CD4-positive, alpha-beta T cell (primary cell): ENCODE measurements at regions not wholly inside any gene's neighbourhood (a gene's known extent, or its start where the extent isn't known, plus 50 kb on each side); places are given as distances from the start of the nearest gene placed in this dataset.

Experiments used
- ATAC-seq: fragments of 200-7000 bp; cut with Tn5 transposase; one replicate; pipeline ENCODE4 v1.10.0; 2022; ENCODE audit warnings: mild to moderate bottlenecking; ENCODE audit not compliant: poor library complexity
- CTCF ChIA-PET: fragments of 350-600 bp; sonication (Branson Sonifier 250); formaldehyde crosslinking; loops from one replicate; lab custom pipeline; 2021; ENCODE audit warnings: antibody characterized with exemption, inconsistent platforms; lab: Charles Lee
- POLR2A ChIA-PET: fragments of 350-600 bp; sonication (Branson Sonifier 250); formaldehyde crosslinking; loops from one replicate; lab custom pipeline; 2021; ENCODE audit warnings: antibody characterized with exemption, inconsistent platforms; lab: Charles Lee
- DNase-seq, 14 experiments: peaks; one replicate each; pipeline ENCODE4 v3.0.0-alpha.2; 2013 to 2020; ENCODE audit warnings: mixed read lengths in 2 of 14
- H3K27ac ChIP-seq, 2 donors: one replicate each; pipeline versions ENCODE4 v1.5.1 to v1.7.0; 2013; ENCODE audit warnings: low read length in 2 of 2, low read depth in 1 of 2, mild to moderate bottlenecking in 1 of 2
- H3K27me3 ChIP-seq, 2 experiments: 1 replicate in 1 of 2; 2 replicates in 1 of 2; pipeline versions ENCODE4 v1.6.1 to v1.7.0; 2013; ENCODE audit warnings: low read length in 2 of 2, control low read depth in 1 of 2, mild to moderate bottlenecking in 1 of 2, moderate library complexity in 1 of 2; ENCODE audit not compliant: insufficient read depth in 2 of 2, control insufficient read depth in 1 of 2
- H3K36me3 ChIP-seq: one replicate; pipeline ENCODE4 v1.6.1; 2013; ENCODE audit warnings: low read length, control low read depth; ENCODE audit not compliant: insufficient read depth
- H3K4me1 ChIP-seq: one replicate; pipeline ENCODE4 v1.6.1; 2013; ENCODE audit warnings: low read length, control low read depth; ENCODE audit not compliant: insufficient read depth
- H3K4me3 ChIP-seq: one replicate; pipeline ENCODE4 v1.5.1; 2013; ENCODE audit warnings: mild to moderate bottlenecking, low read length, moderate library complexity
- H3K9me3 ChIP-seq, 2 experiments: 1 replicate in 1 of 2; 2 replicates in 1 of 2; pipeline versions ENCODE4 v1.6.1 to v1.7.0; 2013; ENCODE audit warnings: low read length in 2 of 2, mild to moderate bottlenecking in 2 of 2, control low read depth in 1 of 2, moderate library complexity in 1 of 2; ENCODE audit not compliant: control insufficient read depth in 1 of 2, insufficient read depth in 1 of 2
- H3K27ac Mint-ChIP-seq: one replicate; pipeline ENCODE4 v1.8.0; 2020; ENCODE audit warnings: mixed read lengths
- H3K27me3 Mint-ChIP-seq: one replicate; pipeline ENCODE4 v1.8.0; 2021; ENCODE audit warnings: mixed read lengths
- H3K36me3 Mint-ChIP-seq: one replicate; pipeline ENCODE4 v1.8.0; 2021; ENCODE audit warnings: low read depth, mixed read lengths
- H3K4me1 Mint-ChIP-seq: one replicate; pipeline ENCODE4 v1.8.0; 2021; ENCODE audit warnings: low read depth, mixed read lengths
- H3K4me3 Mint-ChIP-seq: one replicate; pipeline ENCODE4 v1.8.0; 2020; ENCODE audit warnings: mild to moderate bottlenecking, mixed read lengths
- H3K9me3 Mint-ChIP-seq: one replicate; pipeline ENCODE4 v1.8.0; 2020; ENCODE audit warnings: mixed read lengths
- CTCF ChIP-seq: fragments of 200-600 bp; IDR thresholded peaks from one replicate; pipeline ENCODE4 v1.8.0; 2022; ENCODE audit warnings: antibody characterized with exemption, mild to moderate bottlenecking
- intact Hi-C, 2 experiments: fragments of 100-400 bp; cut with DNase I in 1 of 2; cut with micrococcal nuclease in 1 of 2; formaldehyde crosslinking; loops; one replicate each; pipeline versions ENCODE4 v1.15.1 to v1.9.0; 2023 to 2025; cut with DNase I, micrococcal nuclease

- no peak overlapping the region for H3K27ac ChIP-seq
- ChIA-PET POLR2A (no interaction called here), CTCF (no interaction called here)
- no peaks in the 10 kb centered on the region for H3K36me3 ChIP-seq
- H3K4me3 Mint-ChIP-seq, result no peak overlapping the region
- peaks cover 58% of the 10 kb centered on the region for H3K27me3 Mint-ChIP-seq
- no peaks in the 10 kb centered on the region for H3K36me3 Mint-ChIP-seq
- no peak overlapping the region for H3K4me3 ChIP-seq
- H3K9me3 ChIP-seq, result peaks cover 8 to 11% of the 10 kb centered on the region in 2 experiments
- no peaks in the 10 kb centered on the region for H3K27me3 ChIP-seq
- H3K4me1 ChIP-seq, result no peaks in the 10 kb centered on the region
- no peaks in the 10 kb centered on the region for H3K4me1 Mint-ChIP-seq
- DNase-seq (no peak), ATAC-seq (no peak)
- TF ChIP-seq CTCF, result no peak
- intact Hi-C loops, result no loop called here
- H3K27ac Mint-ChIP-seq, result no peak overlapping the region
- H3K9me3 Mint-ChIP-seq, result peaks cover 4% of the 10 kb centered on the region
Observed at GRCh38 chr16:77660311-77660710, 62.0 kb upstream of the NUDT7 start.

DNA sequence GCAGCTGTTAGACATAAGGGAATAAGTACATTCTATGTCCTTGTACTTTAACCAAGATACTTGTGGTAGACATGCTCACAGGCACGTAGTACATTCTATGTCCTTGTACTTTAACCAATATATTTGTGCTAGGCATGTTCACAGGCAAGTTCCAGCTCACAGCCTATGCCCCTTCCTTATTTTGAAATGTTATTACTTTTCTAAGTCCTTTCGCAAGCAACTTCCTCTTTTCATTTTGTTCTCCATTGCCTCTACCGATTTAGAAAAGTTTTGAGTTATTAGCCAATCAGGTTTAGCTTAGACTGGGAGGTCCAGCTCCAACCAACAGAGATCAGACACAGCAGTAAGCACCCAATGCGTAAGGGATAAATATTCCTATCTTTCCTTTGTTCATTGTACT lies 60.1 kb upstream of the NUDT7 start:
- H3K4me1 ChIP-seq, result no peaks in the 10 kb centered on the region
- peaks cover 8 to 11% of the 10 kb centered on the region in 2 experiments for H3K9me3 ChIP-seq
- no peak for DNase-seq
- CTCF ChIA-PET, result no interaction called here
- no peaks in the 10 kb centered on the region for H3K27me3 ChIP-seq
- no peak for TF ChIP-seq CTCF
- H3K36me3 ChIP-seq, result no peaks in the 10 kb centered on the region
- peaks cover 42% of the 10 kb centered on the region for H3K27me3 Mint-ChIP-seq
- H3K27ac Mint-ChIP-seq, result no peak overlapping the region
- H3K4me3 Mint-ChIP-seq, result no peak overlapping the region
- H3K9me3 Mint-ChIP-seq, result peaks cover 4% of the 10 kb centered on the region
- POLR2A ChIA-PET, result no interaction called here
- no peak overlapping the region for H3K4me3 ChIP-seq
- no peaks in the 10 kb centered on the region for H3K4me1 Mint-ChIP-seq
- no peak for ATAC-seq
- intact Hi-C loops, result no loop called here
- H3K36me3 Mint-ChIP-seq, result no peaks in the 10 kb centered on the region
- H3K27ac ChIP-seq, result no peak overlapping the region

DNA sequence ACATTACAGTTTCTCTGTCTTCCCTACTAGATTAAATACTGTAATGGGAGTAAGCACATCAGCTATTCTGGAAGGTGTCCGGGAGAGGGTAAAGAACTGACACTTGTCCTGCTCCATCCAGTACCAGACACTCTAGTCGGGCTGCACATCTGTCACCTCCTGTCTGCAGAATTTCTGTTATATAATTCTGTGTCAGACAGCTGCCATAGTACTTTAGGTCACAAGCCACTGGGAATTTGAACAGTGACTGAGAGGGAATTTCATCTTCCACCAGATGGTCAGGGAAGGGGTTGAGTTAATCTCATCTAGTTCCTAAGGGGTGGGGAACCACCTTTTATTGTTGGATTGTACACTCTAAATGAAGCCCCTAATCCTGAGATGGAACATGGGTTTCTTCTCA lies 58.6 kb upstream of the NUDT7 start:
- Mint-ChIP-seq H3K27ac (no peak overlapping the region), H3K4me3 (no peak overlapping the region), H3K36me3 (no peaks in the 10 kb centered on the region), H3K27me3 (peaks cover 36% of the 10 kb centered on the region), H3K4me1 (no peaks in the 10 kb centered on the region), H3K9me3 (peaks cover 4% of the 10 kb centered on the region)
- Histone ChIP-seq H3K27me3 (peaks cover 0 to under 1% of the 10 kb centered on the region in 2 experiments), H3K4me1 (no peaks in the 10 kb centered on the region), H3K4me3 (no peak overlapping the region), H3K36me3 (no peaks in the 10 kb centered on the region), H3K27ac (no peak overlapping the region), H3K9me3 (peaks cover 8 to 11% of the 10 kb centered on the region in 2 experiments)
- no peak for TF ChIP-seq CTCF
- DNase-seq (no peak), ATAC-seq (no peak)
- CTCF ChIA-PET, result no interaction called here
- POLR2A ChIA-PET, result no interaction called here
- intact Hi-C loops, result no loop called here
